ENCODE measurements at regions not wholly inside any gene's neighbourhood (a gene's known extent, or its start where the extent isn't known, plus 50 kb on each side); places are given as distances from the start of the nearest gene placed in this dataset.
A peak's percentile ranks its signal among the peaks of the same experiment; 100 is the strongest.
"Not testable (repeated sequence)": the region's sequence is repeated elsewhere in the genome, so short reads cannot be mapped to it uniquely, and the experiment has no call there.

DNA sequence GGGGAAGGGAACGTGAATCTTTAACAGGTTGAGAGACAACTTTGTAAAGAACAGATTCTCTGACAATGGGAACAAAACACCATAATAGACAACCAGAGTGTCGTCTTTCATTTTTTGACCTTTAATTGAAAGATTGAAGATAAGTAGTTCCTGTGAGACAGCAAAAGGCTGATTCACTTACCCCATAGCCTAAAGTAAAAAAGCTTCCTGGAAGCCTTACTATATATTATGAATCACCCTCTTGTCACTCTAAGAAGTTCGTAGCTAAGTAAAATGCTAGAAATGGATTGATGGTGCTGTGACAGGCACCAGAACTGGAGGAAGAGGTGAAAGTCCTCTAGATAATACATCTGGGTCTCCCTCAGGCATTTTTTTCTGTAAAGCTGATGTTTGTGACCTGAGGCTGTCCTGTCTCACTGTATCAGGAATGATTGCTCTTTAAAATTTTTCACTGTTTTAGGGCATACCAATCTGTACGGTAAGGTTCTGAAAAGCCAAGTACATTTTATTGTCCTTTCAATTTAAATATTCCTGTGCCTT, 824.6 kb upstream of the SEMA6D start:
- no peak for DNase-seq

DNA sequence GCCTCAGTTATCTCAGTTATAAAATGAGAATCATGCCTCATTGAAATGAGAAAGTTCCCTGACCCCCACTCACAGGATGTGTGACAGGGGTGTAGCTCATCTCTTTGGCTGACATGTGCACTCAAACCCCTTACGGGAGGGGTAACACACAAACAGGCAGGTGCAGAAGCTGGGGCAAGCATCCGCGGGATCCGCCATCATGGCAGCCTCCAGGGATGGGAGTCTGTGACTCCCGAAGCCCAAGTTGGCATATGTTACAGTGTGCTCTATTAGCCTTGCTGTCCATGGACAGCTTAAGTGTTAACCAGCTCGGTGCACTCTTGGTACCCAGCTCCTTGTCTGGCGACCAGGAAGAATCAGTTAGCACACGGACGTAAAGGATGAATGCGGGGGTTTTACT, 822.7 kb upstream of the SEMA6D start:
- DNase-seq: no peak

- DNase-seq: no peak
These were observed 820.0 kb upstream of the SEMA6D start for GRCh38 chr15:46897266-46897665.

- no peak for DNase-seq
These were observed 816.3 kb upstream of the SEMA6D start for GRCh38 chr15:46901001-46901400.

DNA sequence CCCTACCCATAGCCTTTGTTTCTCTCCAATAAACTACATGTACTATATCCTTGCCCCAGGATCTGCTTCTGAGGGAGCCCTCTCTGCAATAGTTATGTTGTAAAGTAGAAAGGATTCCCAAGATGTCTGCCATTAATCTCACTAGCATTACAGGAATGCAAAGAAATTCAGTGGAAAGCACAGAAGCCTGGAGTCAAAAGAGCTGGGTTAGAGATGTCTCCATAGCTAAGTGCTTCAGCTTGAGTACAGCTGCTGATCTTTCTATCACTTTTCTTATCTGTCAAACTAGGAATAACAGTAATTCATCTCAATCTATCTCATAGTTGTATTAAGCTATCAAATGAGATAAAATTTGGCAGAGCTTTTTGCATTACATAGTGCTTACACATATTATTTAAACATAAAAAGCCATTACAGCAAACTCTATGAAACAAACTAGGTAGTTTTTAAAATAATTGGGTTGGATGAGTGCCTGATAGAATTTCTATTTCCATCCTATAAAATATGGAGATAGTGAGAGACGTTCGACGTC, 799.5 kb upstream of the SEMA6D start:
- no peak for DNase-seq

GRCh38 chr15:46918462-46919140, 798.7 kb upstream of the SEMA6D start:
- DNase-seq: peak; percentile 37 to 52

DNA sequence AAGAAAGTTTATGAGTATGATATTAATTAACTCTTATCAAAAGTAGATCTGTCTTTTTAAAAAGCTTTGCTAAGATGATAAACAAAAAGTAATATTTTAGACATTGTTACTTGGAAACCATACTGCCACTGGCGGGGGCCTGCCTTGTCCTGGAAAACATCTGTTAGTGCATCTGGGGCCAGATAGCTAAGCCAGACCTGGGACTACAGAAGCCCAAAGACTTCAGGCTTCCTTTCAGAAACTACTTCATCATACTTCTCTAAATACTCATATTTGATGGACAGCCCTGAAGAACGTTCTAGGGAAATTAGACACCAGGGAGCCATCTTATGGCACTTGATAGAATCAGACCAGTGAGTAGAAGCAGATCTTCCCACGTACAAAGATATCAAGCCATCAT, 795.4 kb upstream of the SEMA6D start:
- DNase-seq: no peak

DNA sequence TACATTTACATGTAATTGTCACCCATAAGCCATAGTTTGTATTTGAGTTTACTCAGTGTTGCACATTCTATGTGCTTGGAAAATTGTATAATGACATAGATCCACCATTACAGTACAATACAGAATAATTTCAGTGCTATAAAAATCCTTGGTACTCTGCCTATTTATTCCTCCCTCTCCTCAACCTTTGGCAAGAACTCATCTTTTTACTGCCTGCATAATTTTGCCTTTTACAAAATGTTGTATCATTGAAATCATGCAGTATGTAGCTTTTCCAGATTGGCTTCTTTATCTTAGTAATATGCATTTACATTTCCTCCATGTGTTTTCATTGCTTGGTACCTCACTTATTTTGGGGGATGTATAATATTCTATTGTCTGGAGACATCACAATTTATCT, 786.9 kb upstream of the SEMA6D start:
- DNase-seq: no peak

- DNase-seq: no peak
These were observed 784.0 kb upstream of the SEMA6D start for GRCh38 chr15:46933332-46933731.

DNA sequence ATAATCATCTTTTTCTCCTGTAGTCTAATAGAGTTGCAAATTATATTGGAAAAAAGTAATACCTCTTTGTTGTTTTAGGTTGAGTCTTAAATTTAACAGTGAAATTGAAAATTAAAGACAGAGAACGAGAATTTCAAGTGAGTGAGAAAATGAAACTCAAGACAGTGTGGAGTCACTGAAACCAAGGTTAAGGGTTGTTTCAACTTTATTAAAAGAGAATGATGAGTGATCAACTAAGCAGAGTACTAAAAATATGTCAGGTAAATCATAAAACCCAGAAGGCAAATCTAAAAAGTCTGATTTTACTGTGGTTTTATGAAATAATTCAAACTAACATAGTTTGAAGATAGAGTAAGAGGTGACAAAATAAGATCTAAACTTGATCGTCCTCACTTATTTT, 782.5 kb upstream of the SEMA6D start:
- no peak for DNase-seq

GRCh38 chr15:46938169-46938568, 779.1 kb upstream of the SEMA6D start:
- no peak for DNase-seq

GRCh38 chr15:46941241-46941640, 776.1 kb upstream of the SEMA6D start:
- no peak for DNase-seq

DNA sequence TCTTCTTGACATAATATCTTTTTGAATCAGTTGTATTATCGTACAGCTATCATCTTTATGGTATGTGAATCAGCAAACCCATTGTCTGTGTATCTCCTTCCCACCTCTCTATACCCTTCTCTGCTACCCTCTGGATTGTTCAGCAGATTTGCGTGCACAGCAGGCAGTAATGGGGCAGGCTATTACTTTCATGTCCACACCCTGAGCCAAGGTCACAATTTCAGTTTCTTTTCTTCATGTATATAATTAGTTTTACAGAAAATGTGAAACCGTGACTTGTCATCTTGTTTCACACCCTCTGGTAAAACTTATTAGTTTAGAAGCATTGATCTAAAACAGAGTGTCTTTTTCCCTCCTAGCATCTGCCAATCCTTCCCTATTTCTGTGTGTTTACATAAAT, 770.4 kb upstream of the SEMA6D start:
- no peak for DNase-seq

DNA sequence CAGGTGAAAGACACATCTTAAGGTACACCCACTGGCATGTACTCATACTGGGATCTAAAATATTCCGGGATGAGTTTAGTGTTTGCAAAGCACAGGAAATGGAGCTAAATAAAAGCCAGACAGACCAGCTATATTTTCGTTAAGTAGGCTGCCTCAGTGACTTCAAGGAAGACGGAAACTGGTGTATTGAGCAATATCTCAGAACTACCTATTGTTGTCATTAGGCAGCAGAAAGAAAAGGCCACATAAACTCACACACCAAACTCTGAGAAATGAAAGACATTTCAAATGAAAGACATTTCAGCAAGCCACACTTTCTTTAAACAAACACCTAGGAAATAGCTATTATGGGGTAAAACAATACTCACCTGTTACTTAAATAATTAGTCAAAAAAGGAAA, 761.7 kb upstream of the SEMA6D start:
- DNase-seq: no peak

- no peak for DNase-seq
These were observed 760.8 kb upstream of the SEMA6D start for GRCh38 chr15:46956456-46956855.

- no peak for DNase-seq
These were observed 760.4 kb upstream of the SEMA6D start for GRCh38 chr15:46956881-46957280.

GRCh38 chr15:46960581-46960980, 756.7 kb upstream of the SEMA6D start:
- DNase-seq: no peak

- DNase-seq: no peak
These were observed 755.5 kb upstream of the SEMA6D start for GRCh38 chr15:46961795-46962194.

GRCh38 chr15:46988055-46988454, 729.2 kb upstream of the SEMA6D start:
- DNase-seq: not testable (repeated sequence)

GRCh38 chr15:46996359-46996758, 720.9 kb upstream of the SEMA6D start:
- DNase-seq: no peak

DNA sequence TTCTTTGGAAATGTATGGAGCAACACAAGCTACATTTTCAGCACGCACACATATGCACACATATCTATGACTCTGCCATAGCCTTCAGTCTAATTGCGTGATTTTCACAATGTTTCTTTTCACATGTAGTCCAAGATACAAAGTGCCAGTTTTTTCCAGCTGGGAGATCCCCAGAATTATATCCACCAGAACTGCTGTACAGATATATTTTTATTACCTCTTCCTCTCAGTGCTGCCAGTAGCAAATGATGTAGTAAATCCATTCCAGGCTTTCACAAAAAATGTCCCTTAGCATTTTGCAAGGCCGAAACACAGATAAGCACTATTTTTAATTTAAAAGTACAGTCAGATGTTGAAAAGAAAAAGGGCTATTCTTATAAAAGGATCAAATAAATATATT, 719.8 kb upstream of the SEMA6D start:
- no peak for DNase-seq

DNA sequence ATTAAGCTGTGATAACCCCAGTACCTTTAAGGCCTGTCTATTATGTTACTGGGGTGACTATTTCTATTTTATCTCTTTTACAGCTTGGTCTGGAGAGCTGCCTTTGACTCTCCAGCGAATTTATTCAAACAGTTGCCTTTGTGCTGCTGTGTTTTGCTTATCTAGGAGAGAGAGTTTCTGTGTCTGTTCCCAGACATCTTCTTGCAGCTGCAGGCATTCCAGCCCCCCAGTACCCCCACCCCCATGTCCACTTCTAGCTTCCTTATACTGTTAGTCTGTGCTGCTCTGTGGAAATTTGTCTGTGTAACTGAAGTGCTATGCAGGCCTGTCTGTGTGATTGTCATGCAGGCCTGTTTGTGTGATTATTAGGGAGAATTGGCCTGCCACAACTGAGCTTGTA, 713.7 kb upstream of the SEMA6D start:
- DNase-seq: no peak

DNA sequence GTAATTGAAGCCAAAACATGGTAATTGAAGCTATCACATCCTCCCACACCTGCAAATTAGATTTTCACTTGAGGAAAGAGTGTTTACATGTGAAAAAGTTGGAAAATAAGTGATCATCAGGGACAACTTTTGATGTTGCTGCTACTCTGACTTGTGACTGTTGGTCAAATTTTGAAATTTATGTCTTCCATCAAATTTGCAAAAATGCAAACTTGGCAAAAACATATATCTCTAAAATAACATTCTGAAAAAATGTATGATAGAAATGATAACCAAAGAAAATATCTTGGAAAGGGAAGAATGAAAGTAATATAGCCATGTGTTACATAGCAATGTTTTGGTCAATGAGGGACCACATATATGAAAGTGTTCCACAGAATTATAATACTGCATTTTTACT, 703.9 kb upstream of the SEMA6D start:
- no peak for DNase-seq

- DNase-seq: no peak
These were observed 689.9 kb upstream of the SEMA6D start for GRCh38 chr15:47027322-47027946.
